Endodermal cell (in vitro differentiated cells): ENCODE measurements at regions not wholly inside any gene's neighbourhood (a gene's known extent, or its start where the extent isn't known, plus 50 kb on each side); places are given as distances from the start of the nearest gene placed in this dataset.

Source experiments
- DNase-seq: peaks from one replicate; pipeline ENCODE4 v3.0.0-alpha.2; 2017
- H3K27ac ChIP-seq: 2 replicates; pipeline ENCODE4 v1.5.1; 2013; ENCODE audit warnings: mild to moderate bottlenecking, low read depth, low read length, moderate library complexity
- H3K27me3 ChIP-seq: 2 replicates; pipeline ENCODE4 v1.6.1; 2013; ENCODE audit warnings: mild to moderate bottlenecking, low read length, moderate library complexity; ENCODE audit not compliant: insufficient read depth, control insufficient read depth, poor library complexity, severe bottlenecking
- H3K36me3 ChIP-seq: 2 replicates; pipeline ENCODE4 v1.7.0; 2013; ENCODE audit warnings: mild to moderate bottlenecking, low read length, moderate library complexity; ENCODE audit not compliant: control insufficient read depth, insufficient read depth
- H3K4me1 ChIP-seq: one replicate; pipeline ENCODE4 v1.7.0; 2013; ENCODE audit warnings: low read length; ENCODE audit not compliant: control insufficient read depth, insufficient read depth
- H3K4me3 ChIP-seq: 2 replicates; pipeline ENCODE4 v1.5.1; 2013; ENCODE audit warnings: mild to moderate bottlenecking, low read length, moderate library complexity
- H3K9ac ChIP-seq: 2 replicates; pipeline ENCODE4 v1.6.1; 2013; ENCODE audit warnings: mild to moderate bottlenecking, low read length, moderate library complexity; ENCODE audit not compliant: poor library complexity, severe bottlenecking; ENCODE audit errors: extremely low read depth
- H3K9me3 ChIP-seq: 2 replicates; pipeline ENCODE4 v1.6.1; 2013; ENCODE audit warnings: mild to moderate bottlenecking, low read length, moderate library complexity; ENCODE audit not compliant: control insufficient read depth
- H3K27ac Mint-ChIP-seq: 2 replicates; pipeline ENCODE4 v1.8.0; 2020; ENCODE audit warnings: mixed read lengths
- H3K27me3 Mint-ChIP-seq: 2 replicates; pipeline ENCODE4 v1.8.0; 2021; ENCODE audit warnings: mild to moderate bottlenecking, mixed read lengths; ENCODE audit not compliant: insufficient read depth
- H3K36me3 Mint-ChIP-seq: 2 replicates; pipeline ENCODE4 v1.8.0; 2020; ENCODE audit warnings: low read depth, mixed read lengths
- H3K4me1 Mint-ChIP-seq: 2 replicates; pipeline ENCODE4 v1.8.0; 2020; ENCODE audit warnings: mixed read lengths
- H3K4me3 Mint-ChIP-seq: 2 replicates; pipeline ENCODE4 v1.8.0; 2020; ENCODE audit warnings: mild to moderate bottlenecking, moderate library complexity, mixed read lengths
- H3K9me3 Mint-ChIP-seq: 2 replicates; pipeline ENCODE4 v1.8.0; 2020; ENCODE audit warnings: mild to moderate bottlenecking, mixed read lengths
- WGBS, 2 experiments: methylation state at CpG; one replicate each; pipeline versions ENCODE4 v1.1.5 to v1.1.7; 2013; ENCODE audit warnings: missing lambda C conversion rate in 2 of 2, mixed read lengths in 1 of 2; ENCODE audit not compliant: insufficient coverage in 1 of 2, insufficient read length in 1 of 2; 5-methylcytosine and 5-hydroxymethylcytosine counted together
- TF ChIP-seq, protein P1 (sequence below): fragments of 200-600 bp; sonication (generic); conservative IDR thresholded peaks from 2 replicates; pipeline ENCODE4 v1.5.0; 2021; ENCODE audit warnings: antibody characterized with exemption, mild to moderate bottlenecking

DNA sequence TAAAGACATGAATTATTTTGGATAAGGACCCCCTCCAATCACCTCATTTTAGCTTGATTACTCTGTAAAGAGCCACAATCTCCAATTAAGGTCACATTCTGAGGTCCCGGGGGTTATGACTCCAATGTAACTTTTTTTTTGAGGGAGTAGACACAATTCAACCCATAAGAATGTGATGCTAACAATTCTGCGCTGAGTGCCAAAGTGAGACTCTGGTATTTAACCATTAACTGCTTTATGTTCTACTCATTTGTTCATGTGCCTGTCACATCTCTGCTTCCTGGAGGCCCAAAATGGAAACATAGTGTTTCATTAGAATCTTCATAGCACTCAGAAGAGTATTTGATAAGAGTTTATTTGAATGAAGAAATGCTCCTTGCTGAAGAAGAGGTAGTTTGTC is 234.8 kb downstream of the CPE start:
- Histone ChIP-seq H3K27ac (no peak overlapping the region), H3K36me3 (no peaks in the 10 kb centered on the region), H3K27me3 (no peaks in the 10 kb centered on the region), H3K9me3 (peaks cover 14% of the 10 kb centered on the region), H3K9ac (no peak overlapping the region), H3K4me1 (peaks cover 2% of the 10 kb centered on the region), H3K4me3 (no peak overlapping the region)
- Mint-ChIP-seq H3K9me3 (peaks cover 5% of the 10 kb centered on the region), H3K27me3 (no peaks in the 10 kb centered on the region), H3K4me1 (peaks cover 48% of the 10 kb centered on the region), H3K36me3 (no peaks in the 10 kb centered on the region), H3K27ac (peak overlapping the region; percentile 19), H3K4me3 (no peak overlapping the region)
- 81 to 91% methylated on average over 2 of the region's 2 CpGs for WGBS, 2 experiments
- DNase-seq = no peak
- TF ChIP-seq, protein P1, sequence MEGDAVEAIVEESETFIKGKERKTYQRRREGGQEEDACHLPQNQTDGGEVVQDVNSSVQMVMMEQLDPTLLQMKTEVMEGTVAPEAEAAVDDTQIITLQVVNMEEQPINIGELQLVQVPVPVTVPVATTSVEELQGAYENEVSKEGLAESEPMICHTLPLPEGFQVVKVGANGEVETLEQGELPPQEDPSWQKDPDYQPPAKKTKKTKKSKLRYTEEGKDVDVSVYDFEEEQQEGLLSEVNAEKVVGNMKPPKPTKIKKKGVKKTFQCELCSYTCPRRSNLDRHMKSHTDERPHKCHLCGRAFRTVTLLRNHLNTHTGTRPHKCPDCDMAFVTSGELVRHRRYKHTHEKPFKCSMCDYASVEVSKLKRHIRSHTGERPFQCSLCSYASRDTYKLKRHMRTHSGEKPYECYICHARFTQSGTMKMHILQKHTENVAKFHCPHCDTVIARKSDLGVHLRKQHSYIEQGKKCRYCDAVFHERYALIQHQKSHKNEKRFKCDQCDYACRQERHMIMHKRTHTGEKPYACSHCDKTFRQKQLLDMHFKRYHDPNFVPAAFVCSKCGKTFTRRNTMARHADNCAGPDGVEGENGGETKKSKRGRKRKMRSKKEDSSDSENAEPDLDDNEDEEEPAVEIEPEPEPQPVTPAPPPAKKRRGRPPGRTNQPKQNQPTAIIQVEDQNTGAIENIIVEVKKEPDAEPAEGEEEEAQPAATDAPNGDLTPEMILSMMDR = no peak

DNA sequence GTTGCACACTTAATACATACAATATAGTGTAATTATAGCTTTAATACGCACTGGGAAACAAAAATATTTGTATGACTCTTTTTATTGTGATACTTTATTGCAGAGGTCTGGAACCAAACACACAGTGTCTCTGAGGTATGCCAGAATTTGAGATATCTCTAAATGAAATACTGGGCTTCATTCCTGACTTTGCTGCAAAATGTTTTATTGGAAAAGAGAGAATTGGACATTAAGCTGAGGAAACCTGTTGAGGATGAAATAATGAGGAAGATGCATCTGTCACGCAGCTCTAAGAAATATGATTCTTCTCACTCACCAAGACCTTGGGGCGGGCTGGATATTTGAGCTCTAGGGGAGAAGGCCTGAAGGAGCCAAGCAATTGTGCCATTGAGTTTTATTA is 242.1 kb downstream of the CPE start:
- no peaks in the 10 kb centered on the region for H3K36me3 Mint-ChIP-seq
- TF ChIP-seq, protein P1 = no peak
- H3K36me3 ChIP-seq = no peaks in the 10 kb centered on the region
- H3K4me1 ChIP-seq = peaks cover 3% of the 10 kb centered on the region
- no peaks in the 10 kb centered on the region for H3K27me3 Mint-ChIP-seq
- no peak overlapping the region for H3K27ac ChIP-seq
- H3K4me3 Mint-ChIP-seq = no peak overlapping the region
- H3K27ac Mint-ChIP-seq = peak overlapping the region; percentile 27
- no peak overlapping the region for H3K4me3 ChIP-seq
- H3K27me3 ChIP-seq = no peaks in the 10 kb centered on the region
- H3K4me1 Mint-ChIP-seq = peaks cover 15% of the 10 kb centered on the region
- peaks cover 24% of the 10 kb centered on the region for H3K9me3 Mint-ChIP-seq
- DNase-seq = no peak
- H3K9ac ChIP-seq = no peak overlapping the region
- peaks cover 31% of the 10 kb centered on the region for H3K9me3 ChIP-seq
- 88 to 100% methylated on average over 1 to 3 of the region's 3 CpGs for WGBS, 2 experiments

DNA sequence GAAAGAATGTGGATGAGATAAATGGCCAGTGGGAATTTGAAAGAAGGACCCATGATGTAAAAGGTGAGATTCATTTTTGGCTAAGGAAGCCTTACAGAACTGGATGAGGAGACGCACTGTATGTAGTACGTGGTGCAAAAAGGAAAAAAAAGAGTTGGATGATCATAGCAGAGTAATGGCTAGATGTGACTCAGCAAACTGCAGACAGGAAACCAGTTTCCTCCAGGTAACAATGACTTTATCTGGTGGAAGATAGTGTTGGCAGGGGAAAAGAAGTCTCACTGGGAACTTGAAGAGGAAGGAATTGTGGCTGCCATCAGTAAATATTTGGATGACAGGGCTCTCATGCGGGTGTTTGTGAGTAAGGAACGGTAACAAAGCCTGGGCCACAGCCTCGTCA is 243.2 kb downstream of the CPE start:
- Histone ChIP-seq H3K4me3 (no peak overlapping the region), H3K27me3 (no peaks in the 10 kb centered on the region), H3K9ac (no peak overlapping the region), H3K36me3 (no peaks in the 10 kb centered on the region), H3K9me3 (peaks cover 31% of the 10 kb centered on the region), H3K4me1 (peaks cover 3% of the 10 kb centered on the region), H3K27ac (peak overlapping the region; percentile 8)
- no peaks in the 10 kb centered on the region for H3K36me3 Mint-ChIP-seq
- DNase-seq = no peak
- H3K27me3 Mint-ChIP-seq = no peaks in the 10 kb centered on the region
- H3K4me3 Mint-ChIP-seq = no peak overlapping the region
- H3K27ac Mint-ChIP-seq = peak overlapping the region; percentile 88
- WGBS, 2 experiments = 61 to 86% methylated on average over 4 to 5 of the region's 5 CpGs
- peaks cover 24% of the 10 kb centered on the region for H3K9me3 Mint-ChIP-seq
- TF ChIP-seq, protein P1 = no peak
- peaks cover 15% of the 10 kb centered on the region for H3K4me1 Mint-ChIP-seq
